GM19035 (cell line): ENCODE measurements at regions not wholly inside any gene's neighbourhood (a gene's known extent, or its start where the extent isn't known, plus 50 kb on each side); places are given as distances from the start of the nearest gene placed in this dataset.
"Not testable (repeated sequence)": the region's sequence is repeated elsewhere in the genome, so short reads cannot be mapped to it uniquely, and the experiment has no call there.

Source experiments
- ATAC-seq: cut with Tn5 transposase; IDR thresholded peaks from one replicate; pipeline ENCODE4 v1.9.1; 2021; ENCODE audit not compliant: unreplicated experiment

GRCh38 chr12:70069221-70070105 is 173.8 kb upstream of the CNOT2 start:
- ATAC-seq: no peak

DNA sequence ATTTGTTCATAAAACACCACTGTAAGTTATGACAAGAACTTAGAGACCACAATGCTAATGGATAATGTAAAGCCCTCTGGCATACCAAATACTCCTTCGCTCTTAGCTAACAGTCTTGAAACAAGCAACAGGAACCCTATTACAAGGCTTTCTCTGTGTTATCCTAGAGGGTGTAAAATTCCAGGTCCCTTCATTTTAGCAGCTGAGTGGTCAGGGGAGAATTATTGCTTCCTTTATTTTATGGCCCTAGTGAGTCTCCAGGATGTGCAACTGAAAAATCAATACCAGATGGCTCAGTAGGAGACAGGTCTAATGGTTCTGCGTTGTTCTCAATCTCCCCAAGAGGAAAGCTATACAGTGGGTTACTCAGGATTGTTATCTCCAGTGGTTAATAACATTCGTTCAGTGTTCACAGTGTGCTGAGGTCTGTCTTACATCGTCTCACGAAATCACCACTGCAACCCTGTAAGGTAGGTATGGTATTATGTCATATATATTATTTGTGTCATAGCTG is 172.7 kb upstream of the CNOT2 start:
- no peak for ATAC-seq

DNA sequence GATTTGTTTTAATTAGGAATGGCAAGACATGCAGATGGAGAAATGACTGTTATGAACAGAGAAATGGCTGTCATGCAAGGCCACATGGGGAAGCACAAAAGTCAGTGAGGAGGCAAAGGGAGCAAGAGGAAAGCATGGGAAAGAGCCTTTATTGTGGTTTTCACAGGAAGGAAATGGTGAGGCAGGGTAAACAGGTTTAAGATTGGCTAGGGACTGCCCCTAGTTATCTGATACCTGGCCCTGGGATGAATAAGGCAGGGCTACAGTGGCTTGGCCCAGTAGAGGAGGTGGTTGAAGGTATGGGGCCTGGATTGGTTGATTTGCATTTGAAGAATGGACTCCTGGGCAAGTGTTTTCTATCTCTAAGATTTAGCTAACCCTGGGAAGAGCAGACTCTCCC is 168.7 kb upstream of the CNOT2 start:
- ATAC-seq: no peak

GRCh38 chr12:70077441-70077840 is 165.8 kb upstream of the CNOT2 start:
- no peak for ATAC-seq

- no peak for ATAC-seq
Measured at GRCh38 chr12:70078161-70078560, 165.1 kb upstream of the CNOT2 start.

GRCh38 chr12:70080566-70080965 is 162.7 kb upstream of the CNOT2 start:
- ATAC-seq: no peak

- ATAC-seq: no peak
Measured at GRCh38 chr12:70082997-70083676, 160.1 kb upstream of the CNOT2 start.

- no peak for ATAC-seq
Measured at GRCh38 chr12:70083677-70084020, 159.6 kb upstream of the CNOT2 start.

DNA sequence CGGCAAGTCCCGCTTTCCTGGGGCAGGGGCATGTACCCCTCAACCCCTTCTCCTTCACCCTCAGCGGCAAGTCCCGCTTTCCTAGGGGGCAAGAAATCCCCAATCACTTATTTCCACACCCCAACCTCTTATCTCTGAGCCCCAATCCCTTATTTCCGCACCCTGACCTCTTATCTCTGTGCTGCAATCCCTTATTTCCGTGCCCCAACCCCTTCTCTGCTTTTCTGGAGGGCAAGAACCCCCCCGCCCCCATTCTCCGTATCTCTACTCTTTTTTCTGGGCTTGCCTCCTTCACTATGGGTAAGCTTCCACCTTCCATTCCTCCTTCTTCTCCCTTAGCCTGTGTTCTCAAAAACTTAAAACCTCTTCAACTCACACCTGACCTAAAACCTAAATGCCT is 156.9 kb upstream of the CNOT2 start:
- ATAC-seq: not testable (repeated sequence)

GRCh38 chr12:70091021-70091521 is 152.2 kb upstream of the CNOT2 start:
- no peak for ATAC-seq

GRCh38 chr12:70094467-70094866 is 148.8 kb upstream of the CNOT2 start:
- no peak for ATAC-seq

GRCh38 chr12:70096759-70097410 is 146.3 kb upstream of the CNOT2 start:
- ATAC-seq: no peak

- no peak for ATAC-seq
Measured at GRCh38 chr12:70101064-70101463, 142.2 kb upstream of the CNOT2 start.

DNA sequence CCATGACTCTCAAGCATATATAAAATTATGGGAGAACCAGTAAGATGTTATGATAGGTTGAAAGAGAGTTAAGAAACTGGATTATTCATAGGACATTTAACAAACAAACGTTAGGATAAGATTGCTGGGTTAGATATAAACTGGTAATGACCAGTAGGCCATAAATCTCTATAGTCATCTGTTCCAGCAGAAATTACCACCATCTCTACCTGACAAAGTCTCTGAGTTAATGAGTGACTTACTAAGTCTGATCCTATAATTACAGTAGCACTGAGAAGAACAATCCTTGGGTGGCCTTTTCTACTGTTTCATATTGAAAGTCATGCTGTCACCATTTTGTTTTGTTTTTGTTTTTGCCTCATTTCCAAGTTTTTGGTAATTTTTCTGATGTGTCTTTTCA is 136.9 kb upstream of the CNOT2 start:
- no peak for ATAC-seq

GRCh38 chr12:70110085-70110484 is 133.1 kb upstream of the CNOT2 start:
- ATAC-seq: no peak

DNA sequence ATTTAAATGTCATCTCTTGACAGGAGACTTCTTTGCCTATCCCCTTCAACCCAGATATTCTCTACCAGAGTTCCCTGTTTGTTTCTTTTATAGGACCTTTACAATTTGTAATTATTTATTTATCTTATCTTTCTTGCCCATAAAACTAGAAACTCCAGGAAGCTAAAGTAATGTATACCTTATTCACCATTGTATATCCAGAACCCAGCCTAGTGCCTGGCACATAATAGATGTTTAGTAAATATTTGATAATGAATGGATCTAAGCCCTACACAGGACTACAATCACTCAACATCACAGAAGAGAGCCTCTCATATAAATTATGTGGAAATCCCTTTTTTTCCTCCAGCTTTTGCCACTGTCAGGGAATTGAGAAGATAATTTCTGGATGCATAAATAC is 125.6 kb upstream of the CNOT2 start:
- ATAC-seq: no peak

GRCh38 chr12:70120970-70121369 is 122.3 kb upstream of the CNOT2 start:
- ATAC-seq: no peak

DNA sequence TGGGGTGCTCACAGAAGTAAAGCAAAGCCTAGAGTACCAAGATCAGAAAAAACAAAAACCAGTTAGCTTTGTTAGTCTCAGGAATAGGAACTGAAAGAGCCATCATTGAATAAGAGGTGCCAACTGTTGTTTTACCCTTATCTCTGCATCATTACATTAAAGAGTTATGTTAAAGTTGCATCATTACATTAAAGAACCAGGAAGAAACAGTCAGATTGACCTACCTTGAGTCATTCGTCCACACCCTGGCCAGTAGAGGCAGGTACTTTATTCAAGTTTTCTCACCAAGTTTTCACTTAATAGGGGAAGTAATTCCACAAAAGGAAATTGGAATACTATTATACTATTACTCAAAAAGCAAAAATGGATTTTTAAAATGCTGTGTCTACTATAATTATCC is 121.7 kb upstream of the CNOT2 start:
- ATAC-seq: no peak

- no peak for ATAC-seq
Measured at GRCh38 chr12:70122804-70123203, 120.4 kb upstream of the CNOT2 start.

DNA sequence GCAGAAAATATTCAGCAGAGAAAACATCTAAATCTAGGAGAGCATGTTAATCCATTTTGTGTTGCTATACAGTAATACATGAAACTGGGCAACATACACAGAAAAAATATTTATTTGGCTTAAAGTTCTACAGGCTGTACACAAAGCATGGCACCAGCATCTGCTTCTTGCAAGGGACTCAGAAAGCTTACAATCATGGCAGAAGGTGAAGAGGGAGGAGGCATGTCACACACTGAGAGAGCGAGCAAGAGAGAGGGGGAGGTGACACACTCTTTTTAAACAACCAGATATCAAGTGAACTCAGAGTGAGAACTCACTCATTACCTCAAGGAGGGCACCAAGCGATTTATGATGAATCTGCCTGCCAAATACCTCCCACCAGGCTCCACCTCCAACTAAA is 94.2 kb upstream of the CNOT2 start:
- ATAC-seq: no peak

DNA sequence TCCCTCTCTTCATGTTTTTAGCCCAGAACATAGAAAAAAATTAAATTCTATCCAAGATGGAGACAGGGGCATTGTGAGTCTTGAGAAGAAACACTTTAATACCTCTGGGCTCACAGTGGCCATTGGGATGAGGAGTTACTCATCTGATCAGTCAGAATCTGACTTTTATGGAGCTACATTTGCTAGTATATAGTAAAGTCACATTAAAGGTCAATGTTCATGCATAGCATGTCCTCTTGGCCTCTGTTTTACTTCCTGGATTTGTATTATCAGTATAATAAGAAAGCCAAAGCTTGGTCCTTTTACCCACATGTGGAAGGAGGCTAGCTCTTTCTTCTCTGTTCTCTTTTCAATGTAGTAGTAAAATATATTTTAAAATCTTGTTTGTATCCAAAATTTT is 93.6 kb upstream of the CNOT2 start:
- no peak for ATAC-seq

DNA sequence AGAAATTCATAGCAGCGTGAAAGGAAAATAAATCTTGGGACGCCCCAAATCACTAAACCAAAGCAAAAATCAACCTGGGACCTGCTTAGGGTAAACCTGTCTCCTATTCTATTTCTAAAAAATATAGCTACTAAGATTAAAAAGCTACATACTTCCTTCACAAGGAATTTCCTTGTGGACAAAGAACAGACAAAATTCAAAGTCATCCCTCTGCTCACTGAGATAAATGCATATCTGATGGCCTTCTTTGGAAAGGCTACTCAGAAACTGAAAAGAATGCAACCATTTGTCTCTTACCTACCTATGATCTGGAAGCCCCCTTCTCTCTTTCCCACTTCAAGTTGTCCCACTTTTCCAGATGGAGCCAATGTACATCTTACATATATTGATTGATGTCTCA is 93.0 kb upstream of the CNOT2 start:
- ATAC-seq: no peak
